ENCODE measurements at regions not wholly inside any gene's neighbourhood (a gene's known extent, or its start where the extent isn't known, plus 50 kb on each side); places are given as distances from the start of the nearest gene placed in this dataset.

DNA sequence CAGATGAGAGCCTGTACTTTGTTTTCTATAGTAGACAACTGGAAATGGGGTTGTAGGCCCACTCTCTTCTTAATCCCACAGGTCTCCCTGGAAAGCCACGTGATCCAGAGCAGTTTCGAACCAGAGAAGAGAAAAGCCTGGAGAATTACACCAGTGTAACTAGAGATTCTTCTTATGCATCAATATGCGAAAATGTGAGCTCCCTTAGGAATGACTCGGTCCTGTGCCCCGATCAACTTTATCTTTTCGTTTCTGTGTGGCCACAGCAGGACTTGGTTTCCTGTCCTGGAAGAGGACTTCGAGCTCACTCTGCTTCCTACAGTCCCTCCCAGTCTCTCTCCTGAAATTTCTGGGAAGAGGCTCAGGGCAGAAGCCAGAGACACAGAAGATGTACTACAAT is 73.8 kb upstream of the TPM1 start:
- no peaks in the 10 kb centered on the region for H3K79me2 ChIP-seq (ENCODE audit: low read length)
- no peaks in the 10 kb centered on the region for H4K20me1 ChIP-seq (ENCODE audit: insufficient read depth, low read length)
- H2AFZ ChIP-seq (ENCODE audit: low read depth, low read length): no peak overlapping the region
- H3K36me3 ChIP-seq (replicated peaks; ENCODE audit: low read depth, low read length): no peaks in the 10 kb centered on the region
- H3K9ac ChIP-seq (ENCODE audit: low read length): no peak overlapping the region
- H3K9me3 ChIP-seq (ENCODE audit: insufficient read depth, low read length): no peaks in the 10 kb centered on the region
- H3K4me1 ChIP-seq (ENCODE audit: low read length): no peaks in the 10 kb centered on the region
- H3K27me3 ChIP-seq (ENCODE audit: low read depth, low read length): peaks cover 11% of the 10 kb centered on the region; the same call in 1 of the 2 replicates
- no peak overlapping the region for H3K4me3 ChIP-seq (ENCODE audit: low read length)
- H3K4me2 ChIP-seq (ENCODE audit: low read length): no peak overlapping the region
- no peak for TF ChIP-seq EZH2phosphoT487 (IDR thresholded peaks at IDR 0.05; ENCODE audit: low read depth)
- no peak overlapping the region for H3K27ac ChIP-seq (ENCODE audit: low read length)

DNA sequence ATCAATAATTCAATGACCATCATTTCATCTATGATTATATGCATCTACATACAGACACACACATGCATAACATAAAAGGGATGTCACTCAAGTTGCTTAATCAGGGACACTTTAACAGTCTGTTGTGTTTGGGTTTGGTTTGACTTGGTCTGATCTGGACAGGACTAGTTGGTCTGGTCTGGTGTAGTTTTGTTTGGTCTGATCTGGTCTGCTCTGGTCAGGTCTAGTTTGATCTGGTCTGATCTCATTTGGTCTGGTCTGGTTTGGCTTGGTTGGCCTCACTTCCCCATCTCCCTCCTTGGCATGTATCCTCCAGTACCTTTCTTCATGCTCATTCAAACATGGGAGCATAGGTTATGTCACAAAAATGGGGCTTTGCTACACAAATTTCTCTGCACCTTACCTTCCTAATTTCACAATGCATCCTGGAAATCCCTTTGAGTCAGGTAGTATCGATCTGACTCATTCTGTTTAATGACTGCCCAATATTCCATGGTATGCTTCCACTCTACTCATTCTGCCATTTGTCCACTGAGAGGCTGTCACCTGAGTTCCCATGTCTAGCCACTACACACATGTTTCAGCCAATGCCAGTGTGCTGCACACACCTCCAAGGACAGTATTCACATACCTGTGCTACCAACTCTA is 73.0 kb upstream of the TPM1 start:
- Histone ChIP-seq H3K79me2 (ENCODE audit: low read length) (no peaks in the 10 kb centered on the region), H3K27ac (ENCODE audit: low read length) (no peak overlapping the region), H3K27me3 (ENCODE audit: low read depth, low read length) (peaks cover 11% of the 10 kb centered on the region; the same call in 1 of the 2 replicates), H3K36me3 (replicated peaks; ENCODE audit: low read depth, low read length) (no peaks in the 10 kb centered on the region), H4K20me1 (ENCODE audit: insufficient read depth, low read length) (no peaks in the 10 kb centered on the region), H3K4me3 (ENCODE audit: low read length) (no peak overlapping the region), H2AFZ (ENCODE audit: low read depth, low read length) (no peak overlapping the region), H3K4me1 (ENCODE audit: low read length) (no peaks in the 10 kb centered on the region), H3K4me2 (ENCODE audit: low read length) (no peak overlapping the region), H3K9ac (ENCODE audit: low read length) (no peak overlapping the region), H3K9me3 (ENCODE audit: insufficient read depth, low read length) (no peaks in the 10 kb centered on the region)
- TF ChIP-seq, protein P1, sequence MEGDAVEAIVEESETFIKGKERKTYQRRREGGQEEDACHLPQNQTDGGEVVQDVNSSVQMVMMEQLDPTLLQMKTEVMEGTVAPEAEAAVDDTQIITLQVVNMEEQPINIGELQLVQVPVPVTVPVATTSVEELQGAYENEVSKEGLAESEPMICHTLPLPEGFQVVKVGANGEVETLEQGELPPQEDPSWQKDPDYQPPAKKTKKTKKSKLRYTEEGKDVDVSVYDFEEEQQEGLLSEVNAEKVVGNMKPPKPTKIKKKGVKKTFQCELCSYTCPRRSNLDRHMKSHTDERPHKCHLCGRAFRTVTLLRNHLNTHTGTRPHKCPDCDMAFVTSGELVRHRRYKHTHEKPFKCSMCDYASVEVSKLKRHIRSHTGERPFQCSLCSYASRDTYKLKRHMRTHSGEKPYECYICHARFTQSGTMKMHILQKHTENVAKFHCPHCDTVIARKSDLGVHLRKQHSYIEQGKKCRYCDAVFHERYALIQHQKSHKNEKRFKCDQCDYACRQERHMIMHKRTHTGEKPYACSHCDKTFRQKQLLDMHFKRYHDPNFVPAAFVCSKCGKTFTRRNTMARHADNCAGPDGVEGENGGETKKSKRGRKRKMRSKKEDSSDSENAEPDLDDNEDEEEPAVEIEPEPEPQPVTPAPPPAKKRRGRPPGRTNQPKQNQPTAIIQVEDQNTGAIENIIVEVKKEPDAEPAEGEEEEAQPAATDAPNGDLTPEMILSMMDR (IDR thresholded peaks at IDR 0.05; ENCODE audit: low read depth, low read length): no peak
- TF ChIP-seq EZH2phosphoT487 (IDR thresholded peaks at IDR 0.05; ENCODE audit: low read depth): no peak

GRCh38 chr15:62972814-62973213 is 69.7 kb upstream of the TPM1 start:
- no peaks in the 10 kb centered on the region for H3K79me2 ChIP-seq (ENCODE audit: low read length)
- H3K27ac ChIP-seq (ENCODE audit: low read length): no peak overlapping the region
- no peaks in the 10 kb centered on the region for H3K36me3 ChIP-seq (replicated peaks; ENCODE audit: low read depth, low read length)
- peaks cover 11% of the 10 kb centered on the region; the same call in 1 of the 2 replicates for H3K27me3 ChIP-seq (ENCODE audit: low read depth, low read length)
- no peaks in the 10 kb centered on the region for H3K9me3 ChIP-seq (ENCODE audit: insufficient read depth, low read length)
- no peaks in the 10 kb centered on the region for H3K4me1 ChIP-seq (ENCODE audit: low read length)
- no peaks in the 10 kb centered on the region for H4K20me1 ChIP-seq (ENCODE audit: insufficient read depth, low read length)
- H2AFZ ChIP-seq (ENCODE audit: low read depth, low read length): no peak overlapping the region
- no peak overlapping the region for H3K4me3 ChIP-seq (ENCODE audit: low read length)
- no peak overlapping the region for H3K9ac ChIP-seq (ENCODE audit: low read length)
- no peak for TF ChIP-seq EZH2phosphoT487 (IDR thresholded peaks at IDR 0.05; ENCODE audit: low read depth)
- TF ChIP-seq, protein P1 (IDR thresholded peaks at IDR 0.05; ENCODE audit: low read depth, low read length): no peak
- H3K4me2 ChIP-seq (ENCODE audit: low read length): no peak overlapping the region

DNA sequence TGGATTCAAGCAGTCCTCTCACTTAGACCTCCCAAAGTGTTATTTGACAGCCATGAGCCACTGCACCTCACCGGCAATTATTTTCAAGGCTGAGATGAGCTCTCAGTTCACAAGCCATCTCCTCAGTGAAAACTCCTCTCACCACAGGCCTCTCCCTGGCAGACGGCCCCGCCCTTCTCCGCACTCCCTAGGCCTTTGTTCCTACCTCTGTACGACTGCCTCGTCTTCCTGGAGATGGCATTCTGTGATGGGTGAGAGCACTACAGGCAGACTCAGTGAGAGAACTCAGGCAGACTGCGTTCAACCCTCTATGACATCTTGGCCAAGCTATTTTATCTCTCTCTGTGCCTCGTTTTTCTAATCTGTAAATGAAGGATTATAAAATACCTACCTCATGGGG is 67.0 kb upstream of the TPM1 start:
- Histone ChIP-seq H3K9ac (ENCODE audit: low read length) (no peak overlapping the region), H3K36me3 (replicated peaks; ENCODE audit: low read depth, low read length) (no peaks in the 10 kb centered on the region), H3K4me1 (ENCODE audit: low read length) (no peaks in the 10 kb centered on the region), H3K9me3 (ENCODE audit: insufficient read depth, low read length) (no peaks in the 10 kb centered on the region), H3K4me3 (ENCODE audit: low read length) (no peak overlapping the region), H3K79me2 (ENCODE audit: low read length) (no peaks in the 10 kb centered on the region), H4K20me1 (ENCODE audit: insufficient read depth, low read length) (no peaks in the 10 kb centered on the region), H3K27ac (ENCODE audit: low read length) (no peak overlapping the region), H3K27me3 (ENCODE audit: low read depth, low read length) (peaks cover 11% of the 10 kb centered on the region; the same call in 1 of the 2 replicates), H2AFZ (ENCODE audit: low read depth, low read length) (no peak overlapping the region), H3K4me2 (ENCODE audit: low read length) (no peak overlapping the region)
- no peak for TF ChIP-seq EZH2phosphoT487 (IDR thresholded peaks at IDR 0.05; ENCODE audit: low read depth)
- TF ChIP-seq, protein P1 (IDR thresholded peaks at IDR 0.05; ENCODE audit: low read depth, low read length): no peak

Data from OCI-LY3 (cell line).